ENCODE measurements at regions not wholly inside any gene's neighbourhood (a gene's known extent, or its start where the extent isn't known, plus 50 kb on each side); places are given as distances from the start of the nearest gene placed in this dataset.

GRCh38 chr17:65320820-65321219, 183.7 kb downstream of the RGS9 start:
- Histone ChIP-seq H4K20me1 (ENCODE audit: control insufficient read depth, insufficient read depth, low read length, poor library complexity, severe bottlenecking) (no peaks in the 10 kb centered on the region), H3K79me2 (ENCODE audit: control insufficient read depth, insufficient read depth, low read length) (no peaks in the 10 kb centered on the region), H3K27me3 (replicated peaks in 1 of 4; ENCODE audit: control extremely low read depth in 1 of 4, control insufficient read depth in 3 of 4, insufficient read depth in 4 of 4, low read length in 3 of 4) (peaks cover 0 to 4% (median 0%) of the 10 kb centered on the region in 4 experiments), H3K27ac (ENCODE audit: low read length in 2 of 2) (no peak overlapping the region), H3K9ac (ENCODE audit: low read length) (no peak overlapping the region), H3K9me3 (ENCODE audit: control extremely low read depth in 1 of 3, control insufficient read depth in 2 of 3, insufficient read depth in 1 of 3, low read length in 2 of 3) (no peaks in the 10 kb centered on the region), H3K4me3 (ENCODE audit: control extremely low read depth in 1 of 5, extremely low read depth in 1 of 5, insufficient read depth in 1 of 5, low read depth in 2 of 5, low read length in 4 of 5) (no peak overlapping the region), H3K4me2 (replicated peaks; ENCODE audit: low read depth, low read length, poor library complexity, severe bottlenecking) (no peak overlapping the region), H3K36me3 (replicated peaks in 1 of 2; ENCODE audit: control extremely low read depth in 1 of 2, control insufficient read depth in 1 of 2, extremely low read depth in 1 of 2, insufficient read depth in 2 of 2, low read length in 1 of 2) (no peaks in the 10 kb centered on the region), H2AFZ (ENCODE audit: insufficient read depth, low read depth, low read length, poor library complexity, severe bottlenecking) (no peak overlapping the region), H3K4me1 (ENCODE audit: control insufficient read depth in 2 of 2, insufficient read depth in 2 of 2, low read length in 2 of 2) (no peaks in the 10 kb centered on the region)
- peaks cover 22% of the 10 kb centered on the region for H3K27me3 Mint-ChIP-seq
- ChIA-PET POLR2A (no interaction called here), CTCF (no interaction called here)
- H3K4me3 Mint-ChIP-seq = no peak overlapping the region
- no peaks in the 10 kb centered on the region for H3K9me3 Mint-ChIP-seq (ENCODE audit: insufficient read depth)
- DNase-seq = no peak
- WGBS (ENCODE audit: insufficient coverage) = 78% methylated on average over 5 of the region's 5 CpGs
- intact Hi-C loops (cut with micrococcal nuclease) = no loop called here
- H3K4me1 Mint-ChIP-seq = no peaks in the 10 kb centered on the region
- ATAC-seq (ENCODE audit: low read depth) = no peak
- no peak overlapping the region for H3K27ac Mint-ChIP-seq
- no peak for TF ChIP-seq CTCF (IDR thresholded peaks at IDR 0.05)
- no peak for TF ChIP-seq EZH2 (IDR thresholded peaks at IDR 0.05; ENCODE audit: borderline replicate concordance, insufficient read depth, low read depth, low read length, poor library complexity, severe bottlenecking)

GRCh38 chr17:65314212-65314611, 177.0 kb downstream of the RGS9 start:
- no peak overlapping the region for H3K27ac Mint-ChIP-seq
- Histone ChIP-seq H4K20me1 (ENCODE audit: control insufficient read depth, insufficient read depth, low read length, poor library complexity, severe bottlenecking) (no peaks in the 10 kb centered on the region), H3K27me3 (replicated peaks in 1 of 4; ENCODE audit: control extremely low read depth in 1 of 4, control insufficient read depth in 3 of 4, insufficient read depth in 4 of 4, low read length in 3 of 4) (peaks cover 0 to 15% (median 7%) of the 10 kb centered on the region in 4 experiments), H3K4me1 (ENCODE audit: control insufficient read depth in 2 of 2, insufficient read depth in 2 of 2, low read length in 2 of 2) (no peaks in the 10 kb centered on the region), H3K79me2 (ENCODE audit: control insufficient read depth, insufficient read depth, low read length) (no peaks in the 10 kb centered on the region), H3K27ac (ENCODE audit: low read length in 2 of 2) (no peak overlapping the region), H3K4me3 (ENCODE audit: control extremely low read depth in 1 of 5, extremely low read depth in 1 of 5, insufficient read depth in 1 of 5, low read depth in 2 of 5, low read length in 4 of 5) (no peak overlapping the region), H3K36me3 (replicated peaks in 1 of 2; ENCODE audit: control extremely low read depth in 1 of 2, control insufficient read depth in 1 of 2, extremely low read depth in 1 of 2, insufficient read depth in 2 of 2, low read length in 1 of 2) (no peaks in the 10 kb centered on the region), H3K9me3 (ENCODE audit: control extremely low read depth in 1 of 3, control insufficient read depth in 2 of 3, insufficient read depth in 1 of 3, low read length in 2 of 3) (no peaks in the 10 kb centered on the region), H3K4me2 (replicated peaks; ENCODE audit: low read depth, low read length, poor library complexity, severe bottlenecking) (no peak overlapping the region), H3K9ac (ENCODE audit: low read length) (no peak overlapping the region), H2AFZ (ENCODE audit: insufficient read depth, low read depth, low read length, poor library complexity, severe bottlenecking) (no peak overlapping the region)
- POLR2A ChIA-PET = no interaction called here
- TF ChIP-seq EZH2 (IDR thresholded peaks at IDR 0.05; ENCODE audit: borderline replicate concordance, insufficient read depth, low read depth, low read length, poor library complexity, severe bottlenecking) (no peak), CTCF (IDR thresholded peaks at IDR 0.05) (no peak)
- 10% methylated on average over 6 of the region's 6 CpGs for WGBS (ENCODE audit: insufficient coverage)
- H3K4me1 Mint-ChIP-seq = no peaks in the 10 kb centered on the region
- peaks cover 51% of the 10 kb centered on the region for H3K27me3 Mint-ChIP-seq
- ATAC-seq (ENCODE audit: low read depth) (no peak), DNase-seq (no peak)
- CTCF ChIA-PET = no interaction called here
- intact Hi-C loops (cut with micrococcal nuclease) = no loop called here
- no peak overlapping the region for H3K4me3 Mint-ChIP-seq
- no peaks in the 10 kb centered on the region for H3K9me3 Mint-ChIP-seq (ENCODE audit: insufficient read depth)
